ENCODE measurements at regions not wholly inside any gene's neighbourhood (a gene's known extent, or its start where the extent isn't known, plus 50 kb on each side); places are given as distances from the start of the nearest gene placed in this dataset.

GRCh38 chr9:2337627-2338026, 284.0 kb upstream of the VLDLR start:
- H3K27me3 ChIP-seq = no peaks in the 10 kb centered on the region
- H3K9me3 ChIP-seq = no peaks in the 10 kb centered on the region
- H3K4me3 ChIP-seq = no peak overlapping the region
- H3K36me3 ChIP-seq = no peaks in the 10 kb centered on the region
- intact Hi-C loops (cut with DNase I) = no loop called here
- H3K27ac ChIP-seq = no peak overlapping the region
- no peaks in the 10 kb centered on the region for H3K4me1 ChIP-seq
- DNase-seq = no peak
- no peak for ATAC-seq
- TF ChIP-seq, protein P1, sequence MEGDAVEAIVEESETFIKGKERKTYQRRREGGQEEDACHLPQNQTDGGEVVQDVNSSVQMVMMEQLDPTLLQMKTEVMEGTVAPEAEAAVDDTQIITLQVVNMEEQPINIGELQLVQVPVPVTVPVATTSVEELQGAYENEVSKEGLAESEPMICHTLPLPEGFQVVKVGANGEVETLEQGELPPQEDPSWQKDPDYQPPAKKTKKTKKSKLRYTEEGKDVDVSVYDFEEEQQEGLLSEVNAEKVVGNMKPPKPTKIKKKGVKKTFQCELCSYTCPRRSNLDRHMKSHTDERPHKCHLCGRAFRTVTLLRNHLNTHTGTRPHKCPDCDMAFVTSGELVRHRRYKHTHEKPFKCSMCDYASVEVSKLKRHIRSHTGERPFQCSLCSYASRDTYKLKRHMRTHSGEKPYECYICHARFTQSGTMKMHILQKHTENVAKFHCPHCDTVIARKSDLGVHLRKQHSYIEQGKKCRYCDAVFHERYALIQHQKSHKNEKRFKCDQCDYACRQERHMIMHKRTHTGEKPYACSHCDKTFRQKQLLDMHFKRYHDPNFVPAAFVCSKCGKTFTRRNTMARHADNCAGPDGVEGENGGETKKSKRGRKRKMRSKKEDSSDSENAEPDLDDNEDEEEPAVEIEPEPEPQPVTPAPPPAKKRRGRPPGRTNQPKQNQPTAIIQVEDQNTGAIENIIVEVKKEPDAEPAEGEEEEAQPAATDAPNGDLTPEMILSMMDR (IDR thresholded peaks at IDR 0.05) = no peak

- intact Hi-C loops (cut with DNase I) = no loop called here
- Histone ChIP-seq H3K4me1 (no peaks in the 10 kb centered on the region), H3K4me3 (no peak overlapping the region), H3K9me3 (no peaks in the 10 kb centered on the region), H3K36me3 (no peaks in the 10 kb centered on the region), H3K27ac (no peak overlapping the region), H3K27me3 (no peaks in the 10 kb centered on the region)
- DNase-seq (no peak), ATAC-seq (no peak)
- TF ChIP-seq, protein P1 (IDR thresholded peaks at IDR 0.05) = no peak
Observed at GRCh38 chr9:2338777-2339365, 282.7 kb upstream of the VLDLR start.

GRCh38 chr9:2339416-2339815, 282.2 kb upstream of the VLDLR start:
- no peaks in the 10 kb centered on the region for H3K27me3 ChIP-seq
- H3K4me3 ChIP-seq = no peak overlapping the region
- no peaks in the 10 kb centered on the region for H3K36me3 ChIP-seq
- H3K27ac ChIP-seq = no peak overlapping the region
- no peaks in the 10 kb centered on the region for H3K9me3 ChIP-seq
- H3K4me1 ChIP-seq = no peaks in the 10 kb centered on the region
- intact Hi-C loops (cut with DNase I) = no loop called here
- TF ChIP-seq, protein P1 (IDR thresholded peaks at IDR 0.05) = no peak
- no peak for ATAC-seq
- no peak for DNase-seq

GRCh38 chr9:2340046-2340760, 281.4 kb upstream of the VLDLR start:
- DNase-seq (no peak), ATAC-seq (no peak)
- intact Hi-C loops (cut with DNase I) = no loop called here
- Histone ChIP-seq H3K27me3 (no peaks in the 10 kb centered on the region), H3K9me3 (no peaks in the 10 kb centered on the region), H3K27ac (no peak overlapping the region), H3K4me3 (no peak overlapping the region), H3K36me3 (no peaks in the 10 kb centered on the region), H3K4me1 (no peaks in the 10 kb centered on the region)
- TF ChIP-seq, protein P1 (IDR thresholded peaks at IDR 0.05) = no peak

DNA sequence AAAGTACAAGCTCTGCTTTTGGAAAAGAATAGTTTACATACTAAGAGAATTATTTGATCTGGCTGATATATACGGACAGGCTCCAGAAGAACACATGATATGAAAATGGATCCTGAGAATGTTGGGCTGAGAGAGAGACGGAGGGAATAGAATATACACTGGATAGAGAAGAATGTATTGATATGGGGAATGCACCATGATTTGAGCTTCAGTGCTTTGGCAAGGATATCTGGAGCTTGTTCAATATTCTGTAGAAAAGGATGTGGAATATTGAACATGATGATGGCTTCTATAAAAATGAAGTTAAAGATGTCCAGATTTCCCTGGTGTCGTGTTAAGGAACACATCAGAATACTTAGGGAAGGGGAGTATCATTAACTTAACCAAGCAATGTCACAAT, 280.5 kb upstream of the VLDLR start:
- no peaks in the 10 kb centered on the region for H3K27me3 ChIP-seq
- H3K4me1 ChIP-seq = no peaks in the 10 kb centered on the region
- no peaks in the 10 kb centered on the region for H3K9me3 ChIP-seq
- intact Hi-C loops (cut with DNase I) = no loop called here
- no peak for ATAC-seq
- no peak overlapping the region for H3K4me3 ChIP-seq
- no peaks in the 10 kb centered on the region for H3K36me3 ChIP-seq
- TF ChIP-seq, protein P1 (IDR thresholded peaks at IDR 0.05) = no peak
- DNase-seq = no peak
- no peak overlapping the region for H3K27ac ChIP-seq
